Gastroesophageal sphincter (tissue), 3 donors: ENCODE measurements at regions not wholly inside any gene's neighbourhood (a gene's known extent, or its start where the extent isn't known, plus 50 kb on each side); places are given as distances from the start of the nearest gene placed in this dataset.

Source experiments
- EP300 ChIP-seq: sonication (generic); formaldehyde crosslinking; IDR thresholded peaks from one replicate; pipeline ENCODE4 v1.6.1; 2017; ENCODE audit warnings: antibody characterized with exemption, mild to moderate bottlenecking
- POLR2A ChIP-seq, 2 donors: fragments of 450-650 bp; IDR thresholded peaks; one replicate each; pipeline ENCODE4 v1.6.1; 2017; ENCODE audit warnings: antibody characterized with exemption in 2 of 2, mild to moderate bottlenecking in 2 of 2, moderate library complexity in 1 of 2
- TF ChIP-seq, protein P1 (sequence below), 4 experiments: fragments of 200-600 bp in 2 of 4; fragments of 450-650 bp in 2 of 4; sonication (generic) in 1 of 4; IDR thresholded peaks; one replicate each; pipeline ENCODE4 v1.5.1; 2017 to 2019; ENCODE audit warnings: antibody characterized with exemption in 4 of 4, mild to moderate bottlenecking in 2 of 4, moderate library complexity in 2 of 4

DNA sequence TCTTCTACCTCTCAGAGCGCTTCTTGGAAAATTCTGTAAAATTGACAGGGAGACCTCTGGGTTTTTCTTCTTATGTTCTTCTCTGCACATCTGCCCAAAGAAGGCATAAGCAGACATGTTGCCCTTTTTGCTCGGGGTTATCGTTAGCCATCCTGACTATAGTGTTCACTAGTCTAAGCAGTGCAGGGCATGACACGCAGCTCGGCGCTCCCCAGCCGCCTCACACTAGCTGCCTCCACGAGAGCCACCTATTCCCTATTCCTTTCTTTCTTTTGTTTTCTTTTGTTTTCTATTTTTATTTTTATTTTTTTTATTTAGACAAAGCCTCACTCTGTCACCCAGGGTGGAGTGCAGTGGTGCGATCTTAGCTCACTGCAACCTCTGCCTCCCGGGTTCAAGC, 100.2 kb upstream of the OPRM1 start:
- TF ChIP-seq, protein P1, sequence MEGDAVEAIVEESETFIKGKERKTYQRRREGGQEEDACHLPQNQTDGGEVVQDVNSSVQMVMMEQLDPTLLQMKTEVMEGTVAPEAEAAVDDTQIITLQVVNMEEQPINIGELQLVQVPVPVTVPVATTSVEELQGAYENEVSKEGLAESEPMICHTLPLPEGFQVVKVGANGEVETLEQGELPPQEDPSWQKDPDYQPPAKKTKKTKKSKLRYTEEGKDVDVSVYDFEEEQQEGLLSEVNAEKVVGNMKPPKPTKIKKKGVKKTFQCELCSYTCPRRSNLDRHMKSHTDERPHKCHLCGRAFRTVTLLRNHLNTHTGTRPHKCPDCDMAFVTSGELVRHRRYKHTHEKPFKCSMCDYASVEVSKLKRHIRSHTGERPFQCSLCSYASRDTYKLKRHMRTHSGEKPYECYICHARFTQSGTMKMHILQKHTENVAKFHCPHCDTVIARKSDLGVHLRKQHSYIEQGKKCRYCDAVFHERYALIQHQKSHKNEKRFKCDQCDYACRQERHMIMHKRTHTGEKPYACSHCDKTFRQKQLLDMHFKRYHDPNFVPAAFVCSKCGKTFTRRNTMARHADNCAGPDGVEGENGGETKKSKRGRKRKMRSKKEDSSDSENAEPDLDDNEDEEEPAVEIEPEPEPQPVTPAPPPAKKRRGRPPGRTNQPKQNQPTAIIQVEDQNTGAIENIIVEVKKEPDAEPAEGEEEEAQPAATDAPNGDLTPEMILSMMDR (IDR thresholded peaks at IDR 0.05), result no peak
- TF ChIP-seq POLR2A (IDR thresholded peaks at IDR 0.05), result no peak
- no peak for TF ChIP-seq EP300
